ENCODE measurements at regions not wholly inside any gene's neighbourhood (a gene's known extent, or its start where the extent isn't known, plus 50 kb on each side); places are given as distances from the start of the nearest gene placed in this dataset.

GRCh38 chrX:39144956-39145355 lies 343.7 kb downstream of the MID1IP1 start:
- TF ChIP-seq, protein P1, sequence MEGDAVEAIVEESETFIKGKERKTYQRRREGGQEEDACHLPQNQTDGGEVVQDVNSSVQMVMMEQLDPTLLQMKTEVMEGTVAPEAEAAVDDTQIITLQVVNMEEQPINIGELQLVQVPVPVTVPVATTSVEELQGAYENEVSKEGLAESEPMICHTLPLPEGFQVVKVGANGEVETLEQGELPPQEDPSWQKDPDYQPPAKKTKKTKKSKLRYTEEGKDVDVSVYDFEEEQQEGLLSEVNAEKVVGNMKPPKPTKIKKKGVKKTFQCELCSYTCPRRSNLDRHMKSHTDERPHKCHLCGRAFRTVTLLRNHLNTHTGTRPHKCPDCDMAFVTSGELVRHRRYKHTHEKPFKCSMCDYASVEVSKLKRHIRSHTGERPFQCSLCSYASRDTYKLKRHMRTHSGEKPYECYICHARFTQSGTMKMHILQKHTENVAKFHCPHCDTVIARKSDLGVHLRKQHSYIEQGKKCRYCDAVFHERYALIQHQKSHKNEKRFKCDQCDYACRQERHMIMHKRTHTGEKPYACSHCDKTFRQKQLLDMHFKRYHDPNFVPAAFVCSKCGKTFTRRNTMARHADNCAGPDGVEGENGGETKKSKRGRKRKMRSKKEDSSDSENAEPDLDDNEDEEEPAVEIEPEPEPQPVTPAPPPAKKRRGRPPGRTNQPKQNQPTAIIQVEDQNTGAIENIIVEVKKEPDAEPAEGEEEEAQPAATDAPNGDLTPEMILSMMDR (IDR thresholded peaks at IDR 0.05): no peak
- no peak for TF ChIP-seq POLR2A (IDR thresholded peaks at IDR 0.05)

All from thyroid gland (tissue), 4 donors.